SU-DHL-6 (cell line): ENCODE measurements at regions not wholly inside any gene's neighbourhood (a gene's known extent, or its start where the extent isn't known, plus 50 kb on each side); places are given as distances from the start of the nearest gene placed in this dataset.

Experiments used
- H2AFZ ChIP-seq: fragments of 200-600 bp; sonication (generic); 2 replicates; pipeline ENCODE4 v1.6.1; 2014; ENCODE audit warnings: low read depth, mild to moderate bottlenecking, moderate library complexity, mixed read lengths, antibody characterized with exemption, low read length; ENCODE audit not compliant: severe bottlenecking
- H3F3A ChIP-seq: fragments of 200-600 bp; shearing (Covaris generic); 2 replicates; pipeline ENCODE4 v1.6.0; 2016; ENCODE audit warnings: antibody characterized with exemption, mild to moderate bottlenecking; ENCODE audit not compliant: insufficient read depth
- H3K27ac ChIP-seq: fragments of 200-600 bp; sonication (generic); 2 replicates; pipeline ENCODE4 v1.5.1; 2016; ENCODE audit warnings: low read depth, mild to moderate bottlenecking, low read length, moderate library complexity, mixed read lengths
- H3K27me3 ChIP-seq: fragments of 200-600 bp; sonication (generic), shearing (Covaris generic); 2 replicates; pipeline ENCODE4 v1.6.0; 2014; ENCODE audit warnings: mild to moderate bottlenecking, low read length
- H3K36me3 ChIP-seq: fragments of 200-600 bp; sonication (generic); 2 replicates; pipeline ENCODE4 v1.6.1; 2014; ENCODE audit warnings: mild to moderate bottlenecking, low read length, mixed read lengths
- H3K4me2 ChIP-seq: fragments of 300-600, 200-600 bp; shearing (Covaris generic), sonication (generic); 2 replicates; pipeline ENCODE4 v1.6.0; 2014; ENCODE audit warnings: low read length, low read depth, mild to moderate bottlenecking; ENCODE audit not compliant: poor library complexity, severe bottlenecking
- H3K4me3 ChIP-seq: fragments of 200-600 bp; sonication (generic); 2 replicates; pipeline ENCODE4 v1.5.1; 2014; ENCODE audit warnings: antibody characterized with exemption, low read length, mild to moderate bottlenecking, mixed read lengths; ENCODE audit not compliant: insufficient read depth, poor library complexity, severe bottlenecking
- H3K79me2 ChIP-seq: fragments of 200-600 bp; sonication (generic); 2 replicates; pipeline ENCODE4 v1.6.1; 2014; ENCODE audit warnings: mild to moderate bottlenecking, low read length, moderate library complexity; ENCODE audit not compliant: insufficient read depth
- H3K9ac ChIP-seq: fragments of 200-600 bp; sonication (generic); 2 replicates; pipeline ENCODE4 v1.7.0; 2014; ENCODE audit warnings: mild to moderate bottlenecking, low read length
- H3K9me2 ChIP-seq: fragments of 200-600 bp; sonication (generic); replicated peaks from 2 replicates; pipeline ENCODE4 v1.6.1; 2014; ENCODE audit warnings: low read length; ENCODE audit not compliant: insufficient read depth
- H3K9me3 ChIP-seq: fragments of 200-600 bp; sonication (generic); 2 replicates; pipeline ENCODE4 v1.6.1; 2014; ENCODE audit warnings: low read length, mixed read lengths; ENCODE audit not compliant: insufficient read depth
- H4K20me1 ChIP-seq: fragments of 200-600 bp; sonication (generic); 2 replicates; pipeline ENCODE4 v1.6.1; 2014; ENCODE audit warnings: low read depth, mild to moderate bottlenecking, antibody characterized with exemption, low read length, moderate library complexity, mixed read lengths
- CTCF ChIP-seq: fragments of 200-600 bp; sonication (generic); IDR thresholded peaks from one replicate; pipeline ENCODE4 v1.5.1; 2017; ENCODE audit warnings: antibody characterized with exemption, mild to moderate bottlenecking, low read length, moderate library complexity; ENCODE audit not compliant: insufficient read depth, poor library complexity, severe bottlenecking
- EZH2phosphoT487 ChIP-seq: fragments of 200-600 bp; sonication (generic), shearing (Covaris generic); conservative IDR thresholded peaks from 2 replicates; pipeline ENCODE4 v1.6.1; 2018; ENCODE audit warnings: mild to moderate bottlenecking, antibody characterized with exemption, low read length, moderate library complexity, mixed read lengths

- no peak for TF ChIP-seq EZH2phosphoT487
- TF ChIP-seq CTCF, result no peak
- H3K27me3 ChIP-seq, result no peaks in the 10 kb centered on the region
- H3K9ac ChIP-seq, result no peak overlapping the region
- no peak overlapping the region for H2AFZ ChIP-seq
- H3K27ac ChIP-seq, result no peak overlapping the region
- no peaks in the 10 kb centered on the region for H4K20me1 ChIP-seq
- H3K4me2 ChIP-seq, result no peak overlapping the region
- H3K4me3 ChIP-seq, result no peak overlapping the region
- no peaks in the 10 kb centered on the region for H3K9me2 ChIP-seq
- no peaks in the 10 kb centered on the region for H3K79me2 ChIP-seq
- no peaks in the 10 kb centered on the region for H3F3A ChIP-seq
- no peaks in the 10 kb centered on the region for H3K36me3 ChIP-seq
- H3K9me3 ChIP-seq, result no peaks in the 10 kb centered on the region
Observed at GRCh38 chrX:14300376-14300775, 229.0 kb upstream of the GLRA2 start.

- no peaks in the 10 kb centered on the region for H3K9me3 ChIP-seq
- no peak overlapping the region for H3K9ac ChIP-seq
- H3K36me3 ChIP-seq, result no peaks in the 10 kb centered on the region
- no peaks in the 10 kb centered on the region for H3K27me3 ChIP-seq
- H2AFZ ChIP-seq, result no peak overlapping the region
- no peaks in the 10 kb centered on the region for H3K79me2 ChIP-seq
- no peaks in the 10 kb centered on the region for H3K9me2 ChIP-seq
- H3K27ac ChIP-seq, result no peak overlapping the region
- TF ChIP-seq EZH2phosphoT487 (no peak), CTCF (no peak)
- no peak overlapping the region for H3K4me3 ChIP-seq
- H3K4me2 ChIP-seq, result no peak overlapping the region
- H3F3A ChIP-seq, result no peaks in the 10 kb centered on the region
- H4K20me1 ChIP-seq, result no peaks in the 10 kb centered on the region
Observed at GRCh38 chrX:14295426-14295825, 233.9 kb upstream of the GLRA2 start.

- no peak overlapping the region for H2AFZ ChIP-seq
- H3K9me2 ChIP-seq, result no peaks in the 10 kb centered on the region
Observed at GRCh38 chrX:14291666-14292500, 237.5 kb upstream of the GLRA2 start.

More at GRCh38 chrX:14291666-14292500, 237.5 kb upstream of the GLRA2 start:
- Histone ChIP-seq H4K20me1 (no peaks in the 10 kb centered on the region), H3K4me3 (no peak overlapping the region), H3K27me3 (no peaks in the 10 kb centered on the region), H3K79me2 (no peaks in the 10 kb centered on the region), H3K9ac (no peak overlapping the region), H3F3A (no peaks in the 10 kb centered on the region), H3K36me3 (no peaks in the 10 kb centered on the region), H3K27ac (no peak overlapping the region), H3K4me2 (no peak overlapping the region), H3K9me3 (no peaks in the 10 kb centered on the region)
- TF ChIP-seq EZH2phosphoT487, result no peak
- TF ChIP-seq CTCF, result no peak
